Stomach (tissue), 4 donors: ENCODE measurements at regions not wholly inside any gene's neighbourhood (a gene's known extent, or its start where the extent isn't known, plus 50 kb on each side); places are given as distances from the start of the nearest gene placed in this dataset.

ENCODE experiments used
- CTCF ChIP-seq, 7 experiments: fragments of 450-650 bp in 4 of 7; fragments of 200-600 bp in 3 of 7; sonication (generic) in 3 of 7; IDR thresholded peaks; one replicate each; pipeline ENCODE4 v1.5.1; 2016 to 2019; ENCODE audit warnings: antibody characterized with exemption in 7 of 7, control low read depth in 2 of 7, mild to moderate bottlenecking in 1 of 7
- POLR2A ChIP-seq, 4 donors: fragments of 450-650 bp; IDR thresholded peaks; one replicate each; pipeline ENCODE4 v1.6.1; 2016; ENCODE audit warnings: antibody characterized with exemption in 4 of 4, control low read depth in 2 of 4, mild to moderate bottlenecking in 1 of 4, moderate library complexity in 1 of 4
- POLR2AphosphoS5 ChIP-seq, 3 donors: sonication (generic); formaldehyde crosslinking; IDR thresholded peaks; one replicate each; pipeline ENCODE4 v1.6.1; 2016; ENCODE audit warnings: antibody characterized with exemption in 3 of 3

- no peak for TF ChIP-seq CTCF (IDR thresholded peaks at IDR 0.05)
- TF ChIP-seq POLR2A (IDR thresholded peaks at IDR 0.05): no peak
- TF ChIP-seq POLR2AphosphoS5 (IDR thresholded peaks at IDR 0.05): no peak
Measured at GRCh38 chr10:131645756-131646155, 255.1 kb upstream of the PPP2R2D start.
